Mammary epithelial cell (primary cell): ENCODE measurements at regions not wholly inside any gene's neighbourhood (a gene's known extent, or its start where the extent isn't known, plus 50 kb on each side); places are given as distances from the start of the nearest gene placed in this dataset.

Experiments
- EZH2 ChIP-seq: IDR thresholded peaks from 2 replicates; pipeline ENCODE4 v1.6.1; 2012; ENCODE audit warnings: low read length, inconsistent platforms, borderline replicate concordance
- TF ChIP-seq, protein P1 (sequence below), 2 donors: IDR thresholded peaks in 1 of 2; conservative IDR thresholded peaks in 1 of 2; 2 replicates each; pipeline ENCODE4 v1.5.1; 2011 to 2012; ENCODE audit warnings: inconsistent platforms in 2 of 2, low read length in 2 of 2, mild to moderate bottlenecking in 2 of 2, control low read depth in 1 of 2, low read depth in 1 of 2; ENCODE audit not compliant: insufficient read depth in 1 of 2; ENCODE audit errors: extremely low read depth in 1 of 2

DNA sequence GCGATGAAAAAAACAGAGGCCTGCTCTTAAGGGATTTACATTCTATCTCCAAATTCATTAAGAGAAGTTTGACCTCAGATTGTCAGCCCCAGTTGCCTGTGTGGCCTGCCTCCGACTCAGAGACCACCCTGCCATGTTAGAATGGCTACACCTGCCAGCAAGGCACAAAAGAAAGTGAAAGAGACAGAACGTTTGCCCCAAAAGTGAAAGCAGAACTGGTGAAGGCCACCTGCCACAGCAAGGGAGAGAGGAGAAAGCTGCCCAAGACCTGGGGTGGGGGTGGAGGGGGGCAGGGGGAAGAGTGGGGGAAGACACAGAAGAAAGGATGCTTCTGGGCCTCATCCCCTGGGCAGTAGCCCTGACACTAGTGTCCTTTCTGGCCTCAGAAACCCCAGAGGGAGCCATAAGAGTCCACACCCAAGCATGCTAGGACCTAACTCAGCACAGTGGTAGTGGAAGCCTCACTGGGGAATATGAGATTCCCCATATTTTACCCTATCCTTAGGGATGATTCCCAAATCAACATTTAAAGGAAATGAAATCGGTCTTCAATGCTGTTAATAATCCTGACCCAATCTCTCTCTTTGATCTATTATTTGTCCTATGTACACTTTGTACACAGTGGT, 389.7 kb downstream of the TXNL1 start:
- TF ChIP-seq EZH2, result no peak
- TF ChIP-seq, protein P1, sequence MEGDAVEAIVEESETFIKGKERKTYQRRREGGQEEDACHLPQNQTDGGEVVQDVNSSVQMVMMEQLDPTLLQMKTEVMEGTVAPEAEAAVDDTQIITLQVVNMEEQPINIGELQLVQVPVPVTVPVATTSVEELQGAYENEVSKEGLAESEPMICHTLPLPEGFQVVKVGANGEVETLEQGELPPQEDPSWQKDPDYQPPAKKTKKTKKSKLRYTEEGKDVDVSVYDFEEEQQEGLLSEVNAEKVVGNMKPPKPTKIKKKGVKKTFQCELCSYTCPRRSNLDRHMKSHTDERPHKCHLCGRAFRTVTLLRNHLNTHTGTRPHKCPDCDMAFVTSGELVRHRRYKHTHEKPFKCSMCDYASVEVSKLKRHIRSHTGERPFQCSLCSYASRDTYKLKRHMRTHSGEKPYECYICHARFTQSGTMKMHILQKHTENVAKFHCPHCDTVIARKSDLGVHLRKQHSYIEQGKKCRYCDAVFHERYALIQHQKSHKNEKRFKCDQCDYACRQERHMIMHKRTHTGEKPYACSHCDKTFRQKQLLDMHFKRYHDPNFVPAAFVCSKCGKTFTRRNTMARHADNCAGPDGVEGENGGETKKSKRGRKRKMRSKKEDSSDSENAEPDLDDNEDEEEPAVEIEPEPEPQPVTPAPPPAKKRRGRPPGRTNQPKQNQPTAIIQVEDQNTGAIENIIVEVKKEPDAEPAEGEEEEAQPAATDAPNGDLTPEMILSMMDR (conservative IDR thresholded peaks at IDR 0.05 in 1 of 2, IDR thresholded peaks at IDR 0.05 in 1 of 2; ENCODE audit: extremely low read depth in 1 of 2, insufficient read depth in 1 of 2, low read depth in 1 of 2, low read length in 2 of 2), result no peak
